ENCODE measurements at regions not wholly inside any gene's neighbourhood (a gene's known extent, or its start where the extent isn't known, plus 50 kb on each side); places are given as distances from the start of the nearest gene placed in this dataset.
A peak's percentile ranks its signal among the peaks of the same experiment; 100 is the strongest.

GRCh38 chr13:65454403-65454802 is 1775.7 kb downstream of the PCDH9 start:
- no peak for DNase-seq
- no peaks in the 10 kb centered on the region for H3K27me3 Mint-ChIP-seq (ENCODE audit: insufficient read depth)
- H3K27ac Mint-ChIP-seq, result no peak overlapping the region
- no peaks in the 10 kb centered on the region for H3K9me3 Mint-ChIP-seq
- H3K4me3 Mint-ChIP-seq, result no peak overlapping the region; the same call in 1 of the 2 replicates
- TF ChIP-seq CTCF (IDR thresholded peaks at IDR 0.05), result no peak
- no peaks in the 10 kb centered on the region for H3K36me3 Mint-ChIP-seq (ENCODE audit: low read depth)
- peaks cover under 1% of the 10 kb centered on the region; the same call in 1 of the 2 replicates for H3K4me1 Mint-ChIP-seq (ENCODE audit: low read depth)

GRCh38 chr13:65453982-65454381 is 1776.2 kb downstream of the PCDH9 start:
- no peak overlapping the region for H3K4me3 Mint-ChIP-seq
- no peak overlapping the region for H3K27ac Mint-ChIP-seq
- no peaks in the 10 kb centered on the region for H3K4me1 Mint-ChIP-seq (ENCODE audit: low read depth)
- no peak for DNase-seq
- H3K27me3 Mint-ChIP-seq (ENCODE audit: insufficient read depth), result no peaks in the 10 kb centered on the region
- H3K9me3 Mint-ChIP-seq, result no peaks in the 10 kb centered on the region
- no peak for TF ChIP-seq CTCF (IDR thresholded peaks at IDR 0.05)
- no peaks in the 10 kb centered on the region for H3K36me3 Mint-ChIP-seq (ENCODE audit: low read depth)

GRCh38 chr13:65445340-65445739 is 1784.8 kb downstream of the PCDH9 start:
- Mint-ChIP-seq H3K4me3 (no peak overlapping the region), H3K36me3 (ENCODE audit: low read depth) (peaks cover 9% of the 10 kb centered on the region; the same call in 1 of the 2 replicates), H3K27me3 (ENCODE audit: insufficient read depth) (no peaks in the 10 kb centered on the region), H3K27ac (no peak overlapping the region), H3K4me1 (ENCODE audit: low read depth) (peaks cover 5% of the 10 kb centered on the region; the same call in 1 of the 2 replicates), H3K9me3 (peaks cover 8% of the 10 kb centered on the region; the same call in 1 of the 2 replicates)
- no peak for TF ChIP-seq CTCF (IDR thresholded peaks at IDR 0.05)
- DNase-seq, result no peak

GRCh38 chr13:65435590-65435989 is 1794.5 kb downstream of the PCDH9 start:
- Mint-ChIP-seq H3K27ac (no peak overlapping the region), H3K27me3 (ENCODE audit: insufficient read depth) (peaks cover 3% of the 10 kb centered on the region; the same call in 1 of the 2 replicates), H3K9me3 (peaks cover 17% of the 10 kb centered on the region), H3K36me3 (ENCODE audit: low read depth) (peaks cover 7% of the 10 kb centered on the region), H3K4me1 (ENCODE audit: low read depth) (no peaks in the 10 kb centered on the region), H3K4me3 (no peak overlapping the region)
- no peak for TF ChIP-seq CTCF (IDR thresholded peaks at IDR 0.05)
- DNase-seq, result no peak

GRCh38 chr13:65417953-65418352 is 1812.2 kb downstream of the PCDH9 start:
- H3K4me3 Mint-ChIP-seq, result peak overlapping the region; percentile 20
- DNase-seq, result peak; percentile 2
- no peak for TF ChIP-seq CTCF (IDR thresholded peaks at IDR 0.05)
- no peaks in the 10 kb centered on the region; the same call in 1 of the 2 replicates for H3K9me3 Mint-ChIP-seq
- no peaks in the 10 kb centered on the region for H3K36me3 Mint-ChIP-seq (ENCODE audit: low read depth)
- H3K27me3 Mint-ChIP-seq (ENCODE audit: insufficient read depth), result no peaks in the 10 kb centered on the region
- H3K4me1 Mint-ChIP-seq (ENCODE audit: low read depth), result peaks cover 27% of the 10 kb centered on the region
- H3K27ac Mint-ChIP-seq, result no peak overlapping the region

- Mint-ChIP-seq H3K9me3 (no peaks in the 10 kb centered on the region; the same call in 1 of the 2 replicates), H3K36me3 (ENCODE audit: low read depth) (no peaks in the 10 kb centered on the region), H3K27me3 (ENCODE audit: insufficient read depth) (no peaks in the 10 kb centered on the region), H3K4me1 (ENCODE audit: low read depth) (peaks cover 27% of the 10 kb centered on the region), H3K27ac (peak overlapping the region; percentile 19; the same call in 1 of the 2 replicates), H3K4me3 (no peak overlapping the region)
- no peak for DNase-seq
- no peak for TF ChIP-seq CTCF (IDR thresholded peaks at IDR 0.05)
Observed at GRCh38 chr13:65416784-65417183, 1813.4 kb downstream of the PCDH9 start.
